ENCODE measurements at regions not wholly inside any gene's neighbourhood (a gene's known extent, or its start where the extent isn't known, plus 50 kb on each side); places are given as distances from the start of the nearest gene placed in this dataset.

- no peak for DNase-seq
Measured at GRCh38 chr12:45634273-45634917, 95.1 kb upstream of the ARID2 start.

GRCh38 chr12:45637242-45637641, 92.3 kb upstream of the ARID2 start:
- no peak for DNase-seq

- DNase-seq: no peak
Measured at GRCh38 chr12:45637706-45638105, 91.8 kb upstream of the ARID2 start.

GRCh38 chr12:45638386-45638785, 91.1 kb upstream of the ARID2 start:
- no peak for DNase-seq

GRCh38 chr12:45644541-45644940, 85.0 kb upstream of the ARID2 start:
- peak; percentile 96 to 97 for DNase-seq

- DNase-seq: no peak
Measured at GRCh38 chr12:45646851-45647581, 82.5 kb upstream of the ARID2 start.

GRCh38 chr12:45648070-45648469, 81.4 kb upstream of the ARID2 start:
- no peak for DNase-seq

GRCh38 chr12:45651029-45651428, 78.5 kb upstream of the ARID2 start:
- DNase-seq: no peak

- no peak for DNase-seq
Measured at GRCh38 chr12:45654002-45654665, 75.4 kb upstream of the ARID2 start.

GRCh38 chr12:45655186-45655585, 74.3 kb upstream of the ARID2 start:
- peak in 1 of 2 experiments; percentile 24 for DNase-seq

GRCh38 chr12:45655743-45656142, 73.8 kb upstream of the ARID2 start:
- peak; percentile 44 to 60 for DNase-seq

GRCh38 chr12:45658020-45658419, 71.5 kb upstream of the ARID2 start:
- DNase-seq: peak; percentile 22 to 32

- DNase-seq: no peak
Measured at GRCh38 chr12:45660330-45660729, 69.2 kb upstream of the ARID2 start.

GRCh38 chr12:45663455-45663854, 66.1 kb upstream of the ARID2 start:
- no peak for DNase-seq

- no peak for DNase-seq
Measured at GRCh38 chr12:45665941-45666340, 63.6 kb upstream of the ARID2 start.

GRCh38 chr12:45666396-45666795, 63.1 kb upstream of the ARID2 start:
- no peak for DNase-seq

GRCh38 chr12:45666816-45667215, 62.7 kb upstream of the ARID2 start:
- no peak for DNase-seq

- no peak for DNase-seq
Measured at GRCh38 chr12:45667761-45668160, 61.7 kb upstream of the ARID2 start.

GRCh38 chr12:45668641-45669040, 60.9 kb upstream of the ARID2 start:
- no peak for DNase-seq

- no peak for DNase-seq
Measured at GRCh38 chr12:45669093-45669492, 60.4 kb upstream of the ARID2 start.

- DNase-seq: no peak
Measured at GRCh38 chr12:45669792-45670191, 59.7 kb upstream of the ARID2 start.

- peak; percentile 94 to 95 for DNase-seq
Measured at GRCh38 chr12:45670346-45671065, 59.0 kb upstream of the ARID2 start.

GRCh38 chr12:45671254-45671653, 58.3 kb upstream of the ARID2 start:
- no peak for DNase-seq
